Dedifferentiated amniotic fluid mesenchymal stem cell (primary cell): ENCODE measurements at regions not wholly inside any gene's neighbourhood (a gene's known extent, or its start where the extent isn't known, plus 50 kb on each side); places are given as distances from the start of the nearest gene placed in this dataset.

Experiments used
- DNase-seq: peaks from one replicate; pipeline ENCODE4 v3.0.0-alpha.2; 2016; ENCODE audit errors: extremely low spot score

GRCh38 chr2:120567128-120567527, 168.5 kb upstream of the GLI2 start:
- DNase-seq: no peak

- DNase-seq: no peak
Observed at GRCh38 chr2:120568089-120568974, 167.3 kb upstream of the GLI2 start.

GRCh38 chr2:120568975-120569268, 166.7 kb upstream of the GLI2 start:
- no peak for DNase-seq

- no peak for DNase-seq
Observed at GRCh38 chr2:120570001-120570400, 165.7 kb upstream of the GLI2 start.

DNA sequence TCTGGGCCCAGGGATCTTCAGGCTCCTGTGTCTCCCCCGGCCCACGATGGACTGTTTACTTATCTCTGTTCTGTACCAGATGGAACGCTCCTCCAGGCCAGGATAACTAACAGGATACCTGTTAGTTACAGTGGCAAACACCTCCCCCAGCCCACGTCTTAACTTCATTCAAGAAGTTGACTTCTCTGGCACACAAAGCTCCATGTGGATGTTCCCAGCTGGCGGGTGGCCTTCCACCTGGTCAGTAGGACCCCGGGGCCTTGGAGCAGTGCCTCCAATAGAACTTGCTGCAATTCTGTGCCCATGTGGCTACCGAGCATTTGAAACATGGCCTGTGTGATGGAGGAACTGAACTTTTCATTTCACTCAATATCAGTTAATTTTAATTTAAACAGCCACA, 165.1 kb upstream of the GLI2 start:
- no peak for DNase-seq

DNA sequence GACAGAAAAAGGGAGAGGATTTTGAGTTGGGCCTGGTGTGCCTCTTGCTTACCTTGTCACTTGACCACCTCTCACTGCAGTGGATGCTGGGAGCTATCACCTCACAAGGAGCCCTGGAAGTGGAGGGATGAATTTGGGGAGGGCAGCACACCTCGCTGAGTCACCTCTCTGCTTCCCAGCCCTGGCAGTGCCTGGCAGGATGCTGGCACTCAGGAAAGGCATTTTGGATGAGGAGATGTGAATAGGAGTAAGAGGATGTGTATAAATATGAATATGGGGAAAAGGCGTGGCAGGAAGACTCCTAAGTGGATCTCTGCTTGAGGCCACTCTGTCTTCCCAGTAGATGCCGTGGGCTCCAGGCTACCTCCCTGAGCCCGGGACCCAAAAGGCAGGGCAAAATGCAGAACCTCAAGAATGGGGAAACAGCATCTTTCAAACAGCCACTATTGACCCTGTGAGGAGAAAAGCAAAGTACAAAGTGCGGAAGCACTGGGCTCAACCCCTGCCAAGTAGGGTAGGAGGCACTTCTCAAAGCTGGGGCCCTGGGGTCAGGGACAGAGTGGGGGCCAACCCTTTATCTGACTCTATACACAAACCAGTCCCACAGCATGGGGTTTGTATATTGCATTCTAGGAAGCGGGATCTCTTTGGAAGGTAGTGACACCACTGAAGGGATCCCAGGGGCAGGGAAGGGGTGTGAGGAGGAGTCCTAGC, 164.5 kb upstream of the GLI2 start:
- DNase-seq: no peak

DNA sequence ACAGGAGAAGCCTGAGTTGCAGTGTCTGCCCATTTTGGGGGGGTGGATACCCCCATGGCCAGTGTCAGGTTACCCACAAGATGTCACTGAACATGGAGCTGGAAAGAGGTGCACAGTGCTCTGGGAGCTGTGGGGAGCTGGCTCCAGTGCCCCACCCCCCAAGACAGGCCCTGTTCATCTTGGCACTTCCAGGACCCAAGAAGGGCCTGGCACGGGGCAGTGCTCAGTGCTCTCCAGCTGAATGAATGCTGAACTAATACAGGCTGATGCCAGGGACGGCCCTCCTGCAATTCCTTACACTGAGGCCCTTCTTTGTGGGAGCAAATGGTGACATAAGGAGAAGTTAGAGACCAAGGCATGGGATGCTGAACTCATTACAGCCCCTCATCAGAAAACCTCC, 163.4 kb upstream of the GLI2 start:
- no peak for DNase-seq

DNA sequence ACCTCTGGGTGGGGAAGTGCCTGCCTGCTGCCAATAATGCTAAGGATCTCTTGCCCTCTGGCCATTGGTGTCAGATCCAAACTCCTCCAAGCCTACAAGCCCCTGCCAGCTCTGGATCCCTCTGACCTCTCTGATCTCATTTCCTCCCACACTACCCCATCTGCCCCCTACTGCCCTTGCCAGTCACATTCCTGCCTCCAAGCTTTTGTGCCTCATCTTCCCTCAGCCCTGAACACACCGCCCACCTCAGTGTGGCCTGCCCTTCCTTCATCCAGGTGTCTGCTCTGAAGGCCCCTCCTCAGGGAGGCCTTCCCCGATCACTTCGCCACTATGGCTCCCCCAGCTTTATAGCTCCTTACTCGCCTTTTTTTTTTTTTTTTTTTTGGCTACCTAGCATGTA, 161.0 kb upstream of the GLI2 start:
- no peak for DNase-seq

- DNase-seq: no peak
Observed at GRCh38 chr2:120575966-120576365, 159.7 kb upstream of the GLI2 start.

DNA sequence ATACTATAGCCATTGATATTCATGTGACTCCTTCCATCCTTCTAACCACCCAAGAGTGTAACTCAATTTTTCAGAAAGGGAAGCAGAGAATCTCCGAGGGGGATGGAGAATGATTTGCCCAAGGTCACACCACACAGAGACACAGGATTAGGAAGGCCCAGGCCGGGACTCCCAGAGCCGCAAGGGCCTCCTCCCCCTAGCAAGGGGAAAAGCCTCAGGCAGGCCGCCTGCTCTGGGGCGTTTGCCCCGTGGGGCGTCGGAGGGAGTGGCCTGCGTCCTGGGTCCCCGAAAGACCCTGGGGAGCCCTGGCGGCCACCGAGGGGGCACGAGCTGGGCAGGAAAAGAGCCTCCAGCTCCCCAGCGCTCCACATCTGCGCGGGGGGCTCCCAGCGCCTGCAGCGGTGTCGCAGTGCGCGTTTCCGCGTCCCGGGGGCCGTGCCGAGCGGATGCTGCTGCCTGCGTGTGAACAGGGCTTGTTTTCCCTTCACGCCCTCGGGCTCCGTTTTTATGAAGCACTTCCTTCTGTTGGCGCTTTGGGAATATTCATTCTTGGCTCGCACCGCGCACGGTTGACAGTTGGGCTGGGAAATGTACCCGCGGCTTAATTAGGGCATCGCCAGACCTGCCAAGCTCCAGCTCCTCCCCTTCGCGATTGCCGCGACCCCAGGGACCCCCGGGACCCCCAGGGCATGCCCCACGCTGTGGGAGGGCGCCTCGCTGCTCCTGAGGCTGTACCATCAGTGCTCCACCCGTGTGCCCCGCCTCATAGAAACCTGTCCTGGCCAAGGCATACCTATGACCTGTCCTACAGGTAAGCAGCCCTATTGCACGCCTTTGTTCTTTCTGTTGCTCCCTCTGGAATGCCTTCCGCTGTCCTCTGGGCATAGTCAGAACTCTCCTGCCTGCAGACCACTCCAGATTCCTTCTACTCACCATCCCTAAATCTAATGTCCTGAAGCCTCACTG, 158.9 kb upstream of the GLI2 start:
- peak; percentile 36 for DNase-seq

DNA sequence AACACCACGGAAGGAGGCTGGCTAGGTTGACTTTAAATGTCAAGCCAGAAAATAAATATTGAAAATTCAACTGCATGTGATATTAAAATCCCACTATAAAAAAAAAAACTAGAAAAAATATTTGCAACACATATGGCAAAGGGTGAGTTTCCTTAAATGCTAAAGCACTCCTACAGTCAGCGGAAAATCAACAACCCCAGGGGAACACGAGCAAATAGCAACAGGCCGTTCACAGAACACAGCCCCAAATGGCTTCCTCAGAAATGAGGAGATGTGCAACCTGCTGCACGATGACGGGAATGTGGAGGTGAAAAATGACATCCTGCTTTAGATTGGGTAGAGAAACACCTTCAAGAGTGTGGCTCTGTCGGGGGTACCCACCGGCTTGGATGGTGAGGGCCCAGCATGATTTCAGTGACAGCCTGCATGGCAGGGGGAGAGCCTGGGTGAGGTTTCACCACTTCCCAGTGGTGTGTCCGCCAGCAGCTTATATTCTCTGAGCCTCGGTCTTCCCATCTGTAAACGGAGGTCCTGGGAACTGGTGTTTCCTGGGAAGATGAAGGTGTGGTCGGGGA, 157.9 kb upstream of the GLI2 start:
- no peak for DNase-seq

- no peak for DNase-seq
Observed at GRCh38 chr2:120578576-120579352, 156.9 kb upstream of the GLI2 start.

DNA sequence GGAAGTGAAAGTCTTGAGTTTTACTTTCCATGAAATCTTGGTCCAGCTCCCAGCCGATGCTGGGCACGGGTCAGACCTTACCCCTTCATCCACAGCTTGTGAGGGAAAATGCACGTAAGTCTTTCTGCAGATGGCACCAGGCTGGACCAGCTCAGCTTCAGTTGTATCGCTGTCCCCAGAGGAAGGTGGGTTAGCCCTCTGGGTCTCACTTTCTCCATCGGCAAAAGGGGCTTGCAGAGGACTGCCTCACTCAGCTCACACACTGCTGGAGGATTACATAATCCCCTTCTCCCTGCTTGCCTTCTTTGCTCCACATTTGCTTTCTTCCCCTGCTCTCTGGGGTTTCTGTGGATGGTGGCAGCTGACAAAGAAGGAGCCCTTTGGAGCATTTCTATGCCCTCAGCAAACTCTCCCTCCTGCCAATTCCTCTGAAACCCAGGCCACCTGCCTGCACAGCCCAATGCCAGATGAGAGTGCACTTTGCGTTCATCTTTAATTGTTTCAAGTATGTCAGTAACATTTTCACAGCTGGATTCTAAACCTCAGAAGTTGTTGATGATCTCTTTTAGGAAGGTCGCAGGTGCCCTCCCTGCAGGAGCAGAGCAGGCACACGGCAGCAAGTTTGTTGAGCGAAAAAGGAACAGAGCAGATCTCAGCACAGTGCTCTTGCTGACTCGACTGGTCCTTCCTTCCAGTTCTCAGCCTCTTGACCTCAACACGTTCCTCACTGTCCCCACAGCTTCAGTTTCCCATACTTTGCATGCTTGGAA, 155.6 kb upstream of the GLI2 start:
- DNase-seq: no peak

DNA sequence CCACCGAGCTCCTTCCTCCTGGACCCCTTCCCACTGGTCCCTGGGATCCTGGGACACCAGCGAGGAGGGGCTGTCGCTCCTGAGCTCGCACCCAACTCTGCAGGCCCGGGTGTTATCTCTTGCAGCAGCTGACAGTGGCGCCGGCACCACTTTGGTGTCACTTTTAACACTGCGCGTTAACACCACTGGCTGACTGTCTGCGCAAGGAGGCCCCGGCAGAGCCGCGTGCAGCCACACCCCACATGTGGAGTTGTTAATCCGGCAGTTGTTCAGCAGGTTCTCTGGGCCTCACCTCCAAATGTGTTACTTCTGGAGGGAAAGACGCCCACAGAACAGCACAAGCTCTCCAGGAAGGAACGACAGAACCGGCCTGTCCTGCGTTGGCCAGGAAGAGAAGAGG, 155.0 kb upstream of the GLI2 start:
- DNase-seq: no peak

- no peak for DNase-seq
Observed at GRCh38 chr2:120583121-120583520, 152.5 kb upstream of the GLI2 start.

- DNase-seq: no peak
Observed at GRCh38 chr2:120583851-120584570, 151.7 kb upstream of the GLI2 start.

GRCh38 chr2:120586507-120587278, 149.0 kb upstream of the GLI2 start:
- DNase-seq: no peak

- no peak for DNase-seq
Observed at GRCh38 chr2:120587279-120587996, 148.2 kb upstream of the GLI2 start.
